Neural cell (in vitro differentiated cells): ENCODE measurements at regions not wholly inside any gene's neighbourhood (a gene's known extent, or its start where the extent isn't known, plus 50 kb on each side); places are given as distances from the start of the nearest gene placed in this dataset.

Source experiments
- CTCF ChIP-seq: fragments of 450-650 bp; IDR thresholded peaks from 2 replicates; pipeline ENCODE4 v1.5.1; 2014; ENCODE audit warnings: antibody characterized with exemption, mild to moderate bottlenecking, moderate library complexity; ENCODE audit not compliant: poor library complexity, severe bottlenecking
- EP300 ChIP-seq: fragments of 450-650 bp; conservative IDR thresholded peaks from 2 replicates; pipeline ENCODE4 v1.6.1; 2014; ENCODE audit warnings: antibody characterized with exemption, mild to moderate bottlenecking, moderate library complexity; ENCODE audit not compliant: poor library complexity, severe bottlenecking
- EZH2 ChIP-seq: fragments of 200-600, 300-800 bp; shearing (Covaris generic), sonication (generic); IDR thresholded peaks from 2 replicates; pipeline ENCODE4 v1.6.1; 2014; ENCODE audit warnings: antibody characterized with exemption, low read length, borderline replicate concordance, mild to moderate bottlenecking; ENCODE audit not compliant: insufficient read depth, poor library complexity, severe bottlenecking
- MXI1 ChIP-seq: fragments of 450-650 bp; conservative IDR thresholded peaks from 2 replicates; pipeline ENCODE4 v1.6.1; 2014; ENCODE audit warnings: antibody characterized with exemption, mild to moderate bottlenecking; ENCODE audit not compliant: poor library complexity, severe bottlenecking
- POLR2AphosphoS5 ChIP-seq: IDR thresholded peaks from 2 replicates; pipeline ENCODE4 v1.6.1; 2012
- RAD21 ChIP-seq: fragments of 450-650 bp; conservative IDR thresholded peaks from 2 replicates; pipeline ENCODE4 v1.6.1; 2014; ENCODE audit warnings: antibody characterized with exemption, mild to moderate bottlenecking, moderate library complexity
- REST ChIP-seq: IDR thresholded peaks from 2 replicates; pipeline ENCODE4 v1.6.1; 2012; ENCODE audit warnings: borderline replicate concordance
- TAF1 ChIP-seq: IDR thresholded peaks from 2 replicates; pipeline ENCODE4 v1.6.1; 2012; ENCODE audit warnings: low read depth

GRCh38 chr10:111486346-111486745, 409.5 kb downstream of the ADRA2A start:
- no peak for TF ChIP-seq CTCF
- TF ChIP-seq MXI1, result no peak
- no peak for TF ChIP-seq POLR2AphosphoS5
- TF ChIP-seq EZH2, result no peak
- TF ChIP-seq TAF1, result no peak
- no peak for TF ChIP-seq EP300
- TF ChIP-seq REST, result no peak
- TF ChIP-seq RAD21, result no peak
